MM.1S (cell line): ENCODE measurements at regions not wholly inside any gene's neighbourhood (a gene's known extent, or its start where the extent isn't known, plus 50 kb on each side); places are given as distances from the start of the nearest gene placed in this dataset.

Source experiments
- CTCF ChIP-seq: fragments of 300-600 bp; sonication (generic); IDR thresholded peaks from 2 replicates; pipeline ENCODE4 v1.5.1; 2016; ENCODE audit warnings: antibody characterized with exemption, low read length, mixed read lengths
- EZH2 ChIP-seq: fragments of 300-600 bp; sonication (generic); optimal IDR thresholded peaks from 2 replicates; pipeline ENCODE3; 2017; ENCODE audit warnings: low read depth, mild to moderate bottlenecking, antibody characterized with exemption, low read length, mixed read lengths
- EZH2phosphoT487 ChIP-seq: fragments of 300-600 bp; sonication (generic); IDR thresholded peaks from 2 replicates; pipeline ENCODE4 v1.6.1; 2018; ENCODE audit warnings: antibody characterized with exemption, low read length

GRCh38 chrX:19293606-19294325 lies 50.0 kb upstream of the PDHA1 start:
- TF ChIP-seq CTCF (no peak), EZH2 (no peak), EZH2phosphoT487 (no peak)
